ENCODE measurements at regions not wholly inside any gene's neighbourhood (a gene's known extent, or its start where the extent isn't known, plus 50 kb on each side); places are given as distances from the start of the nearest gene placed in this dataset.

GRCh38 chrX:124981420-124981819 lies 338.3 kb upstream of the TEX13C start:
- no peak for TF ChIP-seq SP2 (IDR thresholded peaks at IDR 0.05; ENCODE audit: low read length)
- TF ChIP-seq SP4 (IDR thresholded peaks at IDR 0.05; ENCODE audit: low read length): no peak
- TF ChIP-seq CHD2 (IDR thresholded peaks at IDR 0.05; ENCODE audit: low read length): no peak
- no peak for TF ChIP-seq CTCF (IDR thresholded peaks at IDR 0.05; ENCODE audit: control extremely low read depth in 1 of 3, insufficient read depth in 1 of 3, low read depth in 1 of 3, low read length in 3 of 3)
- no peak for TF ChIP-seq RAD21 (IDR thresholded peaks at IDR 0.05 in 1 of 2, conservative IDR thresholded peaks at IDR 0.05 in 1 of 2; ENCODE audit: low read depth in 2 of 2, low read length in 2 of 2)
- no peak for TF ChIP-seq NANOG (IDR thresholded peaks at IDR 0.05; ENCODE audit: insufficient read depth, low read depth, low read length, poor library complexity, severe bottlenecking)
- no peak for TF ChIP-seq POLR2A (IDR thresholded peaks at IDR 0.05; ENCODE audit: control extremely low read depth in 1 of 2, low read depth in 2 of 2, low read length in 2 of 2)
- no peak for TF ChIP-seq RFX5 (IDR thresholded peaks at IDR 0.05; ENCODE audit: borderline replicate concordance, low read depth, low read length)
- TF ChIP-seq ATF2 (IDR thresholded peaks at IDR 0.05; ENCODE audit: low read length): no peak
- TF ChIP-seq JUND (IDR thresholded peaks at IDR 0.05; ENCODE audit: low read length): no peak
- TF ChIP-seq GABPA (IDR thresholded peaks at IDR 0.05; ENCODE audit: borderline replicate concordance, insufficient read depth, low read length): no peak
- no peak for TF ChIP-seq EGR1 (IDR thresholded peaks at IDR 0.05; ENCODE audit: borderline replicate concordance, low read depth, low read length)
- TF ChIP-seq EP300 (IDR thresholded peaks at IDR 0.05; ENCODE audit: borderline replicate concordance in 1 of 2, low read depth in 2 of 2, low read length in 2 of 2): no peak

Measured in H1 (cell line).